Sigmoid colon (tissue), 4 donors: ENCODE measurements at regions not wholly inside any gene's neighbourhood (a gene's known extent, or its start where the extent isn't known, plus 50 kb on each side); places are given as distances from the start of the nearest gene placed in this dataset.

Source experiments
- EP300 ChIP-seq, 4 donors: sonication (generic); formaldehyde crosslinking; IDR thresholded peaks; one replicate each; pipeline ENCODE4 v1.6.1; 2017; ENCODE audit warnings: antibody characterized with exemption in 4 of 4
- POLR2A ChIP-seq, 2 donors: fragments of 450-650 bp; IDR thresholded peaks; one replicate each; pipeline ENCODE4 v1.6.1; 2016; ENCODE audit warnings: antibody characterized with exemption in 2 of 2, mild to moderate bottlenecking in 2 of 2, moderate library complexity in 2 of 2

GRCh38 chr9:102069969-102070368 is 331.5 kb upstream of the GRIN3A start:
- TF ChIP-seq EP300 (IDR thresholded peaks at IDR 0.05) = no peak
- no peak for TF ChIP-seq POLR2A (IDR thresholded peaks at IDR 0.05)
